22Rv1 (cell line): ENCODE measurements at regions not wholly inside any gene's neighbourhood (a gene's known extent, or its start where the extent isn't known, plus 50 kb on each side); places are given as distances from the start of the nearest gene placed in this dataset.

Source experiments
- CTCF ChIP-seq: fragments of 450-650 bp; IDR thresholded peaks from 2 replicates; pipeline ENCODE4 v1.5.1; 2017; ENCODE audit warnings: mild to moderate bottlenecking
- ZFX ChIP-seq: fragments of 450-650 bp; IDR thresholded peaks from 2 replicates; pipeline ENCODE4 v1.6.1; 2017; ENCODE audit warnings: antibody characterized with exemption, borderline replicate concordance

- no peak for TF ChIP-seq CTCF
- TF ChIP-seq ZFX: no peak
Measured at GRCh38 chr7:67440321-67440720, 443.7 kb downstream of the TYW1 start.
